ENCODE measurements at regions not wholly inside any gene's neighbourhood (a gene's known extent, or its start where the extent isn't known, plus 50 kb on each side); places are given as distances from the start of the nearest gene placed in this dataset.

- no peak for DNase-seq
Measured at GRCh38 chr4:81523672-81524327, 52.1 kb upstream of the RASGEF1B start.

- DNase-seq = no peak
Measured at GRCh38 chr4:81522711-81523110, 51.0 kb upstream of the RASGEF1B start.

- DNase-seq = no peak
Measured at GRCh38 chr4:81521708-81522107, 50.0 kb upstream of the RASGEF1B start.
